Stimulated activated CD4-positive, alpha-beta T cell treated with anti-CD3 and anti-CD28 coated beads, Interleukin-4, amount 100 ng/mL, for 24 hours (primary cell): ENCODE measurements at regions not wholly inside any gene's neighbourhood (a gene's known extent, or its start where the extent isn't known, plus 50 kb on each side); places are given as distances from the start of the nearest gene placed in this dataset.

Experiments
- DNase-seq: peaks from one replicate; pipeline ENCODE4 v3.0.0-alpha.2; 2020

DNA sequence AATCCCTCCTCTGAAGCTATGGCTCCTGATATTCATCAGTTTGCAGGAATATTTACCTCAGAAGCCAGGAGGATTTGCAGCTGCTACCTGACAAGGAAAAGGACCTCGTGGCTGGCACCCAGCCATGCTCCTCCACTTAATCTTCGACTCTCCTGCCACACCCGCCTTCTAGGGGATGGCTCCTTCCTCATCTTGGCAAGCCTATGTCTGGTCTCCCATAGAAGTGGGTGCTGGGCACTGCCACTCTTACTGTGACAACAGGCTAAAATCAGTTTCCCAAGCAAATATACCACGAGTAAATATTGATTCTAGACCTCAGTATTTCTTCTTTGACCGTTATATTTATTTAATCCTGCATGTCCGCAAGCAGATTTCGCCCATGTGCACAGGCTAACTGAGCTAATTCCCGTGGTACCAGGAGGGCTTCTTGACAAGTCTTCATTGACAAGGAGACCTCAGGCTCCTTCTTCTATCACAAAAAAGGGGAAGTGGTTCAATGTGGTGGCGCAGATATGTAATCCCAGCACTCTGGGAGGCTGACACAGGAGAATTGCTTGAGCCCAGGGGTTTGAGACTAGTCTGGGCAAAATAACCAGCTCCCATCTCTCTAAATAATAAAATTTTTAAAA, 52.6 kb upstream of the DCTD start:
- DNase-seq, result no peak

DNA sequence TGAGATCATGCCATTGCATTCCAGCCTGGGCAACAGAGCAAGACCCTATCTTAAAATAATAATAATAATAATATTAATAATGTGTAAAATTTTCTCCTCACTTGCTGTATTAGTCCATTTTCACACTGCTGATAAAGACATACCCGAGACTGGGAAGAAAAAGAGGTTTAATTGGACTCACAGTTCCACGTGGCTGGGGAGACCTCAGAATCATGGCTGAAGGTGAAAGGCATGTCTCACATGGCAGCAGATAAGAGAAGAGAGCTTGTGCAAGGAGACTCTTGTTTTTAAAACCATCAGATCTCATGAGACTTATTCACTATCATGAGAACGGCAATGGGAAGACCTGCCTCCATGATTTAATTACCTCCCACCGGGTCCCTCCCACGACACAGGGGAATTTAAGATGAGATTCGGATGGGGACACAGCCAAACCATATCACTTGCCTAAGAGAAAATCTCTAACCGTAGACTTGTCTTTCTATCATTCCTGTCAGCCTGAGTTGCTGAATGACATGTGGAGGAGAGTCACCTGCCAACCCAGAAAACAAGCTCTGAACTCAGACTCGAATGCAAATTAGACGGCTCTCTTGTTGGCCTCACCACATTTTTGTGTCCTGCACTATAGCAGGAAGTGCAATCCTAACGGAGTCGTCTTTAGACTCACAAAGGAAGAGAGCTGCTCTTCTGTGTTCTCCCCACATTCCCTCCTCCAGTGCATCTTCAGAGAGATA, 51.9 kb upstream of the DCTD start:
- no peak for DNase-seq

DNA sequence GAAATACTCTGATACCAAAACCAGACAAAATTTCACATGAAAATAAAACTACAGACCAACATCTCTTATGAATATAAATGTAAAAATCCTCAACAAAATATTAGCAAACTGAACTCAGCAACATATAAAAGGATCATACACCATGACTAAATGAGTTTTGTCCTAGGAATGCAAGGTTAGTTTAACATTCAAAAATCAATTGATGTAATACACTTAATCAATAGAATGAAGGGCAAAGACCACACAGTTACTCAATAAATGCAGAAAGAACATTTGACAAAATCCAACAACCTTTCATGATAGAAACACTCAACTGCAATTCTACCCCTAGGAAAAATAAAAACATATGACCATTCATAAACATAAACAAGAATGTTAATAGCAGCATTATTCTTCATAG, 50.2 kb upstream of the DCTD start:
- DNase-seq, result no peak
